ENCODE measurements at regions not wholly inside any gene's neighbourhood (a gene's known extent, or its start where the extent isn't known, plus 50 kb on each side); places are given as distances from the start of the nearest gene placed in this dataset.
"Not testable (repeated sequence)": the region's sequence is repeated elsewhere in the genome, so short reads cannot be mapped to it uniquely, and the experiment has no call there.

DNA sequence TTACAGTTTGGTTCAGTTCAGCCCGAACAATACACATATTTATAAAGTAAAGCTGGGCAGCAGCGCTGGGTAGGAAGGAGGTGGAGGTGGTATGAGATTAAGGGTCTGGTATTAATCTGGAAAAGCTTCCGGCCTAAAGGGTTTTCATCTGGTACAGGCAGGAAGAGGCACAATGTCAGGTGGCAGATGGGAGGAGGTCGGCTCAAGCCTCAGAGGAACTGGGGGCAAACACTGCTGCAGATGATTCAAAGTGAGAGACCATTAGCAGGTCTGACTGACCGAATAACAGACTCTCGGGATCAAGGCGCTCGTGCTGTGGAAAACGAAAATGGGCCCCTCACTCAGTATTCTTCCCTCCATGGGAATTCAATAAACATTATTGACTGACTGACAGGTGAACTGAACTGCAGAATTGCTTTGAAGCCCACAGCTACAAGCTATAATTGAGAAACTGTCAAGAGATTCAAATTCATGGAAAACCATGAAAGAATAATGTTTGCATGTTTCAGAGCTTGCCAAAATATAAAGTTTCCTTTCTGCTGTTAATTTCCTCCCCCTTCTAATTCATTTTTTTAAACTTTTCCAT, 75.3 kb downstream of the TMEM167A start:
- DNase-seq: no peak

DNA sequence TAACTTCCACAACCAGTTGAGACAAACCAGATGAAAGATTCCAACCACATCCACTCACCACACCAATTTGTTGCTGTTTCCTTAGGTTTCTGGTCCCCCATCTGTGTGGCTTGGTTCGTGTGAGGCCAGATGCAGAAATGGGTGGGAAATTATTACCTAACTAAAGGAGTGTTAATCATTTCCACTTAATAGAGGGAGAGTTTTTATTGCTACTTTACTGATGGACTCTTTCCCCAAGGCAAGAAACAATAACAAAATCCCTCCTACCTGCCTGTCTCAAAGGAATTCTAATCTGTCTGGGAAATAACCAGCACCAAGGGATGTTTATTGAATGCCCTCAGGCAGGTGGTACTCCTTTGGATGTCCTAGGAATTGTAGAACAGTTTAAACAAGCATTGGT, 76.3 kb downstream of the TMEM167A start:
- no peak for DNase-seq

- DNase-seq: no peak
Measured at GRCh38 chr5:83000428-83000827, 76.8 kb downstream of the TMEM167A start.

- no peak for DNase-seq
Measured at GRCh38 chr5:82993416-82993815, 83.8 kb downstream of the TMEM167A start.

DNA sequence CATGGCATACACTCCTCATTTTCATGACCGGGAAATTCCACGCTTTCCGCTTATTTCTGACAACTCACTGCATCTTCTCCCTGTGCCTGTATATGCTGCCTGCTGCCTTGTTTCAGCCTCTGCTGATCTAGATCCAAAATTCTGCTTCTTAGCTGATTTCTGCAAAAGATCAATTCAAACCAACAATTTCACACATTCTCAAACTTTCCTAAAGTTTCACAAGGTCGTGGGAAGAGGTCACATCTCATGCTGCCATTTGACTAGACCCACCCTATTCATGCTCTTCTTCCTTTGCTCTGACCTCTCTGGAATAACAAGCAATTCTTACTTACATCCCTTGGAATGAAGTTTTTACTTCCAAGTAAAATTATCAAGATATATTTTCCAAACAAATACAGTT, 84.5 kb downstream of the TMEM167A start:
- no peak for DNase-seq

DNA sequence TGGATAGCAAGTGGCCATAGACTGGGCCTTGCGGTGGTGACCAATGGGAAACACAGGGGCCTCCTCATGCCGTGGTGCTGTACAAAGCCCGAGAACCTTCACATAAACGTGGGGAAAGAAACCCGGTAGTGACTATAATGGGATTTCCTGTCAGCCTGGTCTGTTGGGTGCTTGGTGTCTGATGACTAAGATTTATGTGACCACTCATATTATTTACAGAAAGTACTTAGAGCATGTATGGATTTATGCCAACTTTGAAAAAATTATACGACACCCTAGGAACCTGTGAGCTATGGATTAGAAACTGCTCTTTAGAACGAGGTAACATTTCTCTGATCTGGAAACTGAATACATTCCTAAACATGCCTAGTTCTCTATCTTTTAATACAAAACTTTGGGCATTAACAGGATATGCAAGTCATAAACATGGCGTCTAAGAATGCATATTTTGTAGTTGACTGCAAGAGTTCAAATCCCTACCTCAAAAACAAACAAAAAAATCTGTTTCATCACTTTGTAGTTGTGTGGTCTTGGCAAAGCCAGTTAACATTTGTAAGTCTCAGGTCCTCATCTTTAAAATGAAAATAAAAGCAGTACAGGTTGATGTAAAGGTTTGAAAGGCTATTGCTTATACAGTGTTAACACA, 85.4 kb downstream of the TMEM167A start:
- DNase-seq: no peak

DNA sequence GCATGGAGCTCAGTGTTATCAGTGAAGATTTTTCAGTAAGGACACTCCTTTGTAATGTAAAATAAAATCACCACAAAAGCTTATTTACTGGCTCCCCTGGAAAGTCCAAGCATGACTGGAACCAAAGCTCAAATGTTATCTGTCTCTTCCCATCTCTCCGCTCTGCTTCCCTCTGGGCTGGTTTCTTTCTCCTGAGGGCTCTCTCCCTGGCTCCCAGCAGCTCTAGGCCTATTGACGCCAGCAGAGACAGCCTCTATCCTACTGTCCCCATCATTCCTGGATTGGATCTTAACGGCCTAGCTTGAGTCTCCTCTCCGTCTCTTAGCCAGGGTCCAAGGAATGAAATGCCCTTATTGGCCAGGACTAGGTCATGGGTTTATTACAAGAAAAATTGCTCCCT, 86.1 kb downstream of the TMEM167A start:
- no peak for DNase-seq

DNA sequence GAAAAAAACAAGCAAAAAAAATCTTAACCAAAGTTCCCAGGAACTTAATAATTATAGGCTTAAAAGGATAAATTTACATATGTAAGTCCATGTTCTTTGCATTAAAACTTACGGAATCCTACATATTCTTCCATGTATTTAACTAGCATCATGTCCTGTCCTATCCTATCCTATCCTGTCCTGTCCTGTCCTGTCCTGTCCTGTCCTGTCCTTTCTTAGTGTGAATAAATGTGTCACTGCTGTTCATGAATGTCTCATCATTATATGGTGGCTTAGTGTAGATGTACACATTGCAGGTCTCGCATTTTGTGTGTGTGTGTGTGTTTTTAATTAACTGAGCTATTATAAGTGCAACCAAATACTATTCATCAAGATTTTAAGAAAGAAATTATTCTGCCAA, 90.0 kb downstream of the TMEM167A start:
- no peak for DNase-seq

GRCh38 chr5:82986404-82986803, 90.8 kb downstream of the TMEM167A start:
- DNase-seq: no peak

GRCh38 chr5:82985763-82986162, 91.4 kb downstream of the TMEM167A start:
- DNase-seq: no peak

DNA sequence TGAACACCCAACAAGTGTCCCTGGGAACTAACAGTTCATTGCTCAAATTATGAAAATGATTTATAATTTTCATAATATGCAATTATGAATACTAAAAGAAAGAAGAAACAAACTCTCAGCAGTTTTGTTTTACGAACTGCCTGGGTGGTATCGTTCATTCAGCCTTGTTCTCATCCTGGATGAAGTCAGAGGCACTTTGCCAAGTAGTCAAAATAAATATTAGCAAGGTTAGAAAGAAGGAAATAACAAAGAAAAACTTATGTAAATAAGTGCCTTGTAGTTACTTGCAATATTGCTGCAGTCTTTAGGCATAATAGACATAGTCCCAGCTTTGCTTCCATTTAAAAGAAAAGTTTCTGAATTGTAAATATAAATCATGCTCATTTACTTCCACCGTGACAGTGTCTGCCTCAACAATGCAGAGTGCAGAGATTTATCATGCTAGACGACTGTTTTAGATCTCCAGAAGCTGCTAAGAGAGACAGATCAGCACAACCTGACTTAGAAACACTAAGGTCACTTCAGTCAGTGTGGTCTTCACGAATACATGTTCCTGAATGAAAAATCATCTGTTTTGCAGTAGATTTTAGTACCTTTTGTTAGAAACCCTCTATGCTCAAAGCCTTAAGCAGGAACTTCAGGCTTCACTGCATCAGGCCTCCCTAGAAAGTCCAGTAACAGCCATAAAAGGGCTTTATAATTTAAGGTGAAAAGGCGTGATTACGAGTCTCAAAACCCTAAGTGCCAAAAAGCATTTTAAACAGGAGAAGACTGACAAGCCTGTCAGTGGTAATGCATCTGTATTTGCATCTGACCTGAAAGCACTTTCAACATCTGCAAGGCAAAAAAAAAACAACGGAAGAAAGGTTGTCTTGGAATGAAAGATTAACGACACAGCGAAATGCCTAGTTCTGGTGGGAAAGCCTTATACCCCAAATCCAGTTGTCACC, 92.1 kb downstream of the TMEM167A start:
- no peak for DNase-seq

GRCh38 chr5:82982846-82983245, 94.3 kb downstream of the TMEM167A start:
- no peak for DNase-seq

DNA sequence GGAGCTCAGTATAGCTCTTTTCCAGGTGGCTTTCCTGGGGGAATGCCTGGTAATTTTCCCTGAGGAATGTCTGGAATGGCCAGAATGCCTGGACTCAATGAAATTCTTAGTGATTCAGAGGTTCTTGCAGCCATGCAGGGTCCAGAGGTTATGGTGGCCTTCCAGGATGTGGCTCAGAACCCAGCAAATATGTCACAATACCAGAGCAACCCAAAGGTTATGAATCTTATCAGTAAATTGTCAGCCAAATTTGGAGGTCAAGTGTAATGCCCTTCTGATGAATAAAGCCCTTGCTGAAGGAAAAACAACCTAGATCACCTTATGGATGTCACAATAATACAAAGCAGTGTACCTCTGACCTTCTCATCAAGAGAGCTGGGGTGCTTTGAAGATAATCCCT, 100.3 kb downstream of the TMEM167A start:
- DNase-seq: not testable (repeated sequence)

- DNase-seq: no peak
Measured at GRCh38 chr5:82975812-82976211, 101.4 kb downstream of the TMEM167A start.

GRCh38 chr5:82975396-82975795, 101.8 kb downstream of the TMEM167A start:
- no peak for DNase-seq

DNA sequence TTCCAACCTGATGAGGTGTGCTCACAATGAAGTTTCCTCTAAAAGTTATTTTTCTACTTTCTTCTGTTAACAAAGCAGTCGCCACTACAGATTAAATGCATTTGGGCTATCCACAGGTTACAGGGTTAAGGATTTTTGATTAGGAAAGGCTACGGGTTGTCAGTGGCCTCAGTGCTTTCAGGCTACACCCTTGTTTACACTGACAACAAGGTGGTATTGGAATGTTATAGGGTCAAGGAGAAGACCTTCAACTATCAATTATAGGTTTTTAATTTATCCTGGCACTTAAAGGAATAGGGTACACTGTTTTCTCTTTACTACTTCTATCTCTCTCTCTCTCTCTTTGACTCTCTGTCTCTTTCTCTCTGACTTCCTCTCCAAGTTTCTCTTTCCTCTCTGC, 102.8 kb downstream of the TMEM167A start:
- DNase-seq: not testable (repeated sequence)

GRCh38 chr5:82971901-82972300, 105.3 kb downstream of the TMEM167A start:
- DNase-seq: no peak

GRCh38 chr5:82971034-82971806, 106.0 kb downstream of the TMEM167A start:
- DNase-seq: not testable (repeated sequence)

- peak; percentile 68 for DNase-seq
Measured at GRCh38 chr5:82969221-82969976, 107.8 kb downstream of the TMEM167A start.

- DNase-seq: no peak
Measured at GRCh38 chr5:82967072-82967471, 110.1 kb downstream of the TMEM167A start.

GRCh38 chr5:82959466-82959865, 117.7 kb downstream of the TMEM167A start:
- DNase-seq: no peak

DNA sequence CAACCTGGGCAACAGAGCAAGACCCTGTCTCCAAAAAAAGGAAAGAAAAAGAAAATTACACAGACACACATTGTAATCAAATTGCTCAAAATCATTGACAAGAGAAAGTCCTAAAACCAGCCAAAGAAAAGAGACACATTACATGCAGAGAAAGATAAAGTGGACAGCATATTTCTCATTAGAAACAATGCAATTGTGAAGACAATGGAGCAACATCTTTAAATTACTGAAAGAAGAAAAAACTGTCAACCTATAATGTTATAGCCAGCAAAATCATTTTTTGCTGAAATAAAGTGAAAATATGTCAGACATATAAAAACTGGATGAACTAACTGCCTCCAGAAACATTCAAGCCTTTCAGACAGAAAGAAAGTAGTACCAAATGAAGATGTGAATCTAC, 120.6 kb downstream of the TMEM167A start:
- no peak for DNase-seq
